Keratinocyte (primary cell): ENCODE measurements at regions not wholly inside any gene's neighbourhood (a gene's known extent, or its start where the extent isn't known, plus 50 kb on each side); places are given as distances from the start of the nearest gene placed in this dataset.

Source experiments
- DNase-seq: peaks from one replicate; pipeline ENCODE4 v3.0.0-alpha.2; 2011; ENCODE audit warnings: low read depth, missing footprints, low spot score
- FAIRE-seq: peaks from 2 replicates; lab custom pipeline; 2011; peaks lifted over from hg19 to GRCh38; lab: Jason Lieb, UNC
- H2AFZ ChIP-seq: 2 replicates; pipeline ENCODE4 v1.6.0; 2012; ENCODE audit warnings: low read length, control low read depth, inconsistent platforms; ENCODE audit not compliant: control insufficient read depth
- H3K27ac ChIP-seq: 2 replicates; pipeline ENCODE4 v1.5.1; 2011; ENCODE audit warnings: low read length; ENCODE audit not compliant: control insufficient read depth, insufficient read depth
- H3K27me3 ChIP-seq: 3 replicates; pipeline ENCODE4 v1.6.0; 2011; ENCODE audit warnings: low read length; ENCODE audit not compliant: control insufficient read depth, insufficient read depth; ENCODE audit errors: extremely low read depth
- H3K36me3 ChIP-seq, 2 experiments: 2 replicates in 1 of 2; 3 replicates in 1 of 2; pipeline ENCODE4 v1.5.1; 2011; ENCODE audit warnings: low read length in 2 of 2, mild to moderate bottlenecking in 1 of 2; ENCODE audit not compliant: control insufficient read depth in 2 of 2, insufficient read depth in 2 of 2; ENCODE audit errors: extremely low read depth in 1 of 2
- H3K4me1 ChIP-seq: 3 replicates; pipeline ENCODE4 v1.5.1; 2011; ENCODE audit warnings: low read length; ENCODE audit not compliant: control insufficient read depth, insufficient read depth; ENCODE audit errors: extremely low read depth
- H3K4me2 ChIP-seq: 3 replicates; pipeline ENCODE4 v1.6.0; 2011; ENCODE audit warnings: low read depth, low read length; ENCODE audit not compliant: control insufficient read depth, insufficient read depth; ENCODE audit errors: extremely low read depth
- H3K4me3 ChIP-seq, 3 experiments: fragments of 200-600 bp in 1 of 3; sonication (generic) in 1 of 3; 2 replicates in 2 of 3; 3 replicates in 1 of 3; pipeline ENCODE4 v1.5.1; 2011 to 2016; ENCODE audit warnings: low read length in 3 of 3, mild to moderate bottlenecking in 3 of 3, control low read depth in 2 of 3, inconsistent platforms in 1 of 3, low read depth in 1 of 3, mixed read lengths in 1 of 3, mixed run types in 1 of 3, moderate library complexity in 1 of 3; ENCODE audit not compliant: control insufficient read depth in 2 of 3, insufficient read depth in 2 of 3; ENCODE audit errors: extremely low read depth in 1 of 3
- H3K79me2 ChIP-seq: 2 replicates; pipeline ENCODE4 v1.6.0; 2012; ENCODE audit warnings: low read length; ENCODE audit not compliant: control insufficient read depth, insufficient read depth
- H3K9ac ChIP-seq: 3 replicates; pipeline ENCODE4 v1.6.0; 2011; ENCODE audit warnings: low read length; ENCODE audit not compliant: control insufficient read depth, insufficient read depth; ENCODE audit errors: extremely low read depth
- H3K9me1 ChIP-seq: 3 replicates; pipeline ENCODE4 v1.6.0; 2011; ENCODE audit warnings: low read length; ENCODE audit not compliant: control insufficient read depth, insufficient read depth; ENCODE audit errors: extremely low read depth
- H3K9me3 ChIP-seq: 2 replicates; pipeline ENCODE4 v1.5.1; 2012; ENCODE audit warnings: low read depth, low read length; ENCODE audit not compliant: control insufficient read depth
- H4K20me1 ChIP-seq: 3 replicates; pipeline ENCODE4 v1.6.0; 2011; ENCODE audit warnings: low read length; ENCODE audit not compliant: control insufficient read depth, insufficient read depth; ENCODE audit errors: extremely low read depth
- CTCF ChIP-seq, 3 experiments: IDR thresholded peaks in 1 of 3; conservative IDR thresholded peaks in 1 of 3; optimal IDR thresholded peaks in 1 of 3; 2 replicates in 2 of 3; 3 replicates in 1 of 3; pipeline versions ENCODE3 to v1.5.1; 2011; ENCODE audit warnings: low read length in 3 of 3, mild to moderate bottlenecking in 3 of 3, moderate library complexity in 2 of 3, control low read depth in 1 of 3, inconsistent platforms in 1 of 3; ENCODE audit not compliant: insufficient read depth in 2 of 3; ENCODE audit errors: extremely low read depth in 1 of 3
- EZH2 ChIP-seq: IDR thresholded peaks from one replicate; pipeline ENCODE4 v1.6.1; 2012; ENCODE audit warnings: inconsistent platforms, mild to moderate bottlenecking, low read length, moderate library complexity
- dilution Hi-C: fragments of 300-500 bp; cut with MboI; formaldehyde crosslinking; loops from one replicate; pipeline ENCODE4 v1.7.0; 2020; ENCODE audit warnings: low sequenced_read_pairs; ENCODE audit not compliant: extremely low pct_ligation_motif_present

GRCh38 chr6:109261811-109262210 is 120.5 kb downstream of the CD164 start:
- H3K36me3 ChIP-seq, result no peaks in the 10 kb centered on the region
- no peak overlapping the region for H3K4me2 ChIP-seq
- H4K20me1 ChIP-seq, result no peaks in the 10 kb centered on the region
- no peaks in the 10 kb centered on the region for H3K27me3 ChIP-seq
- no peaks in the 10 kb centered on the region for H3K79me2 ChIP-seq
- H2AFZ ChIP-seq, result no peak overlapping the region
- dilution Hi-C loops, result no loop called here
- H3K9me3 ChIP-seq, result no peaks in the 10 kb centered on the region
- H3K27ac ChIP-seq, result no peak overlapping the region
- no peak for DNase-seq
- TF ChIP-seq CTCF (optimal IDR thresholded peaks at IDR 0.05 in 1 of 3, IDR thresholded peaks at IDR 0.05 in 1 of 3, conservative IDR thresholded peaks at IDR 0.05 in 1 of 3; ENCODE audit: extremely low read depth in 1 of 3, insufficient read depth in 2 of 3, low read length in 3 of 3) (no peak), EZH2 (no peak)
- no peaks in the 10 kb centered on the region for H3K9me1 ChIP-seq
- no peaks in the 10 kb centered on the region for H3K4me1 ChIP-seq
- FAIRE-seq, result no peak
- no peak overlapping the region for H3K9ac ChIP-seq
- no peak overlapping the region for H3K4me3 ChIP-seq

- dilution Hi-C loops, result no loop called here
- H2AFZ ChIP-seq, result no peak overlapping the region
- FAIRE-seq (no peak), DNase-seq (no peak)
- no peak overlapping the region for H3K4me3 ChIP-seq
- no peaks in the 10 kb centered on the region for H4K20me1 ChIP-seq
- no peaks in the 10 kb centered on the region for H3K79me2 ChIP-seq
- no peaks in the 10 kb centered on the region for H3K9me3 ChIP-seq
- TF ChIP-seq CTCF (optimal IDR thresholded peaks at IDR 0.05 in 1 of 3, IDR thresholded peaks at IDR 0.05 in 1 of 3, conservative IDR thresholded peaks at IDR 0.05 in 1 of 3; ENCODE audit: extremely low read depth in 1 of 3, insufficient read depth in 2 of 3, low read length in 3 of 3) (no peak), EZH2 (no peak)
- no peaks in the 10 kb centered on the region for H3K9me1 ChIP-seq
- no peaks in the 10 kb centered on the region for H3K36me3 ChIP-seq
- H3K27ac ChIP-seq, result no peak overlapping the region
- no peak overlapping the region for H3K4me2 ChIP-seq
- no peaks in the 10 kb centered on the region for H3K4me1 ChIP-seq
- no peaks in the 10 kb centered on the region for H3K27me3 ChIP-seq
- H3K9ac ChIP-seq, result no peak overlapping the region
Observed at GRCh38 chr6:109260701-109261100, 121.6 kb downstream of the CD164 start.
